ENCODE measurements at regions not wholly inside any gene's neighbourhood (a gene's known extent, or its start where the extent isn't known, plus 50 kb on each side); places are given as distances from the start of the nearest gene placed in this dataset.
A peak's percentile ranks its signal among the peaks of the same experiment; 100 is the strongest.

- DNase-seq (ENCODE audit: low spot score): no peak
Measured at GRCh38 chr13:109593230-109593629, 193.2 kb downstream of the IRS2 start.

GRCh38 chr13:109592770-109593169 is 193.6 kb downstream of the IRS2 start:
- no peak for DNase-seq (ENCODE audit: low spot score)

GRCh38 chr13:109587689-109588088 is 198.7 kb downstream of the IRS2 start:
- DNase-seq (ENCODE audit: low spot score): no peak

GRCh38 chr13:109586509-109587346 is 199.7 kb downstream of the IRS2 start:
- DNase-seq (ENCODE audit: low spot score): no peak

GRCh38 chr13:109584844-109585361 is 201.5 kb downstream of the IRS2 start:
- DNase-seq (ENCODE audit: low spot score): no peak

GRCh38 chr13:109577191-109577700 is 209.1 kb downstream of the IRS2 start:
- DNase-seq (ENCODE audit: low spot score): no peak

- no peak for DNase-seq (ENCODE audit: low spot score)
Measured at GRCh38 chr13:109576331-109576813, 210.0 kb downstream of the IRS2 start.

GRCh38 chr13:109575821-109576220 is 210.6 kb downstream of the IRS2 start:
- DNase-seq (ENCODE audit: low spot score): no peak

- DNase-seq (ENCODE audit: low spot score): no peak
Measured at GRCh38 chr13:109572389-109572788, 214.0 kb downstream of the IRS2 start.

- peak; percentile 3 for DNase-seq (ENCODE audit: low spot score)
Measured at GRCh38 chr13:109569958-109570711, 216.2 kb downstream of the IRS2 start.

GRCh38 chr13:109568339-109568818 is 218.0 kb downstream of the IRS2 start:
- DNase-seq (ENCODE audit: low spot score): no peak

GRCh38 chr13:109567315-109567714 is 219.1 kb downstream of the IRS2 start:
- no peak for DNase-seq (ENCODE audit: low spot score)

GRCh38 chr13:109565877-109566276 is 220.5 kb downstream of the IRS2 start:
- no peak for DNase-seq (ENCODE audit: low spot score)

- DNase-seq (ENCODE audit: low spot score): no peak
Measured at GRCh38 chr13:109548374-109548773, 238.0 kb downstream of the IRS2 start.

GRCh38 chr13:109547942-109548341 is 238.4 kb downstream of the IRS2 start:
- no peak for DNase-seq (ENCODE audit: low spot score)

GRCh38 chr13:109545931-109546330 is 240.5 kb downstream of the IRS2 start:
- DNase-seq (ENCODE audit: low spot score): no peak

- no peak for DNase-seq (ENCODE audit: low spot score)
Measured at GRCh38 chr13:109541081-109541480, 245.3 kb downstream of the IRS2 start.

GRCh38 chr13:109537584-109537983 is 248.8 kb downstream of the IRS2 start:
- no peak for DNase-seq (ENCODE audit: low spot score)

GRCh38 chr13:109533350-109533749 is 253.0 kb downstream of the IRS2 start:
- DNase-seq (ENCODE audit: low spot score): no peak

GRCh38 chr13:109529964-109530363 is 256.4 kb downstream of the IRS2 start:
- DNase-seq (ENCODE audit: low spot score): no peak

- no peak for DNase-seq (ENCODE audit: low spot score)
Measured at GRCh38 chr13:109521719-109522118, 264.7 kb downstream of the IRS2 start.

- DNase-seq (ENCODE audit: low spot score): no peak
Measured at GRCh38 chr13:109517517-109517916, 268.9 kb downstream of the IRS2 start.

GRCh38 chr13:109516186-109516585 is 270.2 kb downstream of the IRS2 start:
- DNase-seq (ENCODE audit: low spot score): no peak

All from pons (tissue), 1 donor.